Vagina (tissue), 2 donors: ENCODE measurements at regions not wholly inside any gene's neighbourhood (a gene's known extent, or its start where the extent isn't known, plus 50 kb on each side); places are given as distances from the start of the nearest gene placed in this dataset.

Experiments
- CTCF ChIP-seq, 3 experiments: fragments of 450-650 bp in 2 of 3; fragments of 200-600 bp in 1 of 3; sonication (generic) in 1 of 3; IDR thresholded peaks; one replicate each; pipeline ENCODE4 v1.5.1; 2017 to 2019; ENCODE audit warnings: antibody characterized with exemption in 3 of 3, mild to moderate bottlenecking in 2 of 3, moderate library complexity in 2 of 3
- POLR2A ChIP-seq, 2 donors: fragments of 450-650 bp; IDR thresholded peaks; one replicate each; pipeline ENCODE4 v1.6.1; 2017; ENCODE audit warnings: antibody characterized with exemption in 2 of 2, mild to moderate bottlenecking in 2 of 2, moderate library complexity in 2 of 2

GRCh38 chr2:122028371-122029100 lies 273.1 kb downstream of the TSN start:
- TF ChIP-seq CTCF (IDR thresholded peaks at IDR 0.05) (no peak), POLR2A (IDR thresholded peaks at IDR 0.05) (no peak)
